Loucy (cell line): ENCODE measurements at regions not wholly inside any gene's neighbourhood (a gene's known extent, or its start where the extent isn't known, plus 50 kb on each side); places are given as distances from the start of the nearest gene placed in this dataset.

ENCODE experiments used
- H2AFZ ChIP-seq: fragments of 200-600 bp; sonication (generic); 2 replicates; pipeline ENCODE4 v1.6.0; 2016; ENCODE audit warnings: antibody characterized with exemption, mild to moderate bottlenecking, low read length, moderate library complexity
- H3F3A ChIP-seq: fragments of 200-600 bp; 2 replicates; pipeline ENCODE4 v1.6.0; 2016; ENCODE audit warnings: antibody characterized with exemption, low read depth, mild to moderate bottlenecking
- H3K27me3 ChIP-seq: fragments of 200-600 bp; sonication (generic); 2 replicates; pipeline ENCODE4 v1.6.1; 2014; ENCODE audit warnings: low read length, mild to moderate bottlenecking; ENCODE audit not compliant: insufficient read depth, poor library complexity, severe bottlenecking
- H3K36me3 ChIP-seq: fragments of 200-600 bp; sonication (generic); 2 replicates; pipeline ENCODE4 v1.6.1; 2016; ENCODE audit warnings: low read length; ENCODE audit not compliant: insufficient read depth
- H3K4me1 ChIP-seq: fragments of 200-600 bp; sonication (generic); 2 replicates; pipeline ENCODE4 v1.5.1; 2014; ENCODE audit warnings: low read length, mild to moderate bottlenecking; ENCODE audit not compliant: insufficient read depth, poor library complexity, severe bottlenecking
- H3K4me2 ChIP-seq: fragments of 200-600 bp; sonication (generic); 2 replicates; pipeline ENCODE4 v1.6.0; 2014; ENCODE audit warnings: antibody characterized with exemption, low read length, low read depth, mild to moderate bottlenecking; ENCODE audit not compliant: poor library complexity, severe bottlenecking
- H3K4me3 ChIP-seq: fragments of 200-600 bp; sonication (generic); 2 replicates; pipeline ENCODE4 v1.5.1; 2014; ENCODE audit warnings: low read length, mild to moderate bottlenecking, mixed read lengths; ENCODE audit not compliant: poor library complexity, severe bottlenecking
- H3K79me2 ChIP-seq: fragments of 200-600 bp; sonication (generic); 2 replicates; pipeline ENCODE4 v1.6.1; 2014; ENCODE audit warnings: low read length; ENCODE audit not compliant: insufficient read depth
- H3K9ac ChIP-seq: fragments of 200-600 bp; sonication (generic); 2 replicates; pipeline ENCODE4 v1.6.0; 2014; ENCODE audit warnings: mild to moderate bottlenecking, low read depth, low read length, moderate library complexity; ENCODE audit not compliant: poor library complexity, severe bottlenecking
- H3K9me2 ChIP-seq: fragments of 200-600 bp; sonication (generic); replicated peaks from 2 replicates; pipeline ENCODE4 v1.6.1; 2016; ENCODE audit warnings: low read depth, low read length, mixed read lengths
- H3K9me3 ChIP-seq: fragments of 200-600 bp; sonication (generic); 2 replicates; pipeline ENCODE4 v1.6.1; 2014; ENCODE audit warnings: mild to moderate bottlenecking, antibody characterized with exemption, low read length, low read depth; ENCODE audit not compliant: insufficient read depth
- H4K20me1 ChIP-seq: fragments of 200-600 bp; sonication (generic); 2 replicates; pipeline ENCODE4 v1.6.0; 2014; ENCODE audit warnings: antibody characterized with exemption, low read length, mild to moderate bottlenecking; ENCODE audit not compliant: insufficient read depth, poor library complexity, severe bottlenecking
- CTCF ChIP-seq: fragments of 200-600 bp; sonication (generic); conservative IDR thresholded peaks from 2 replicates; pipeline ENCODE4 v1.5.1; 2014; ENCODE audit warnings: mild to moderate bottlenecking, antibody characterized with exemption, low read length
- EZH2phosphoT487 ChIP-seq: fragments of 200-600 bp; IDR thresholded peaks from 2 replicates; pipeline ENCODE4 v1.6.1; 2018; ENCODE audit warnings: antibody characterized with exemption, mild to moderate bottlenecking, moderate library complexity, borderline replicate concordance

GRCh38 chr7:155378959-155379871 is 78.7 kb upstream of the EN2 start:
- Histone ChIP-seq H3K36me3 (no peaks in the 10 kb centered on the region), H3K4me2 (no peak overlapping the region), H3K4me3 (no peak overlapping the region), H3K9ac (no peak overlapping the region), H4K20me1 (no peaks in the 10 kb centered on the region), H2AFZ (peak overlapping the region; percentile 69), H3K9me2 (no peaks in the 10 kb centered on the region), H3K79me2 (no peaks in the 10 kb centered on the region), H3F3A (no peaks in the 10 kb centered on the region), H3K9me3 (no peaks in the 10 kb centered on the region), H3K4me1 (peaks cover 23% of the 10 kb centered on the region), H3K27me3 (no peaks in the 10 kb centered on the region)
- no peak for TF ChIP-seq EZH2phosphoT487
- no peak for TF ChIP-seq CTCF

DNA sequence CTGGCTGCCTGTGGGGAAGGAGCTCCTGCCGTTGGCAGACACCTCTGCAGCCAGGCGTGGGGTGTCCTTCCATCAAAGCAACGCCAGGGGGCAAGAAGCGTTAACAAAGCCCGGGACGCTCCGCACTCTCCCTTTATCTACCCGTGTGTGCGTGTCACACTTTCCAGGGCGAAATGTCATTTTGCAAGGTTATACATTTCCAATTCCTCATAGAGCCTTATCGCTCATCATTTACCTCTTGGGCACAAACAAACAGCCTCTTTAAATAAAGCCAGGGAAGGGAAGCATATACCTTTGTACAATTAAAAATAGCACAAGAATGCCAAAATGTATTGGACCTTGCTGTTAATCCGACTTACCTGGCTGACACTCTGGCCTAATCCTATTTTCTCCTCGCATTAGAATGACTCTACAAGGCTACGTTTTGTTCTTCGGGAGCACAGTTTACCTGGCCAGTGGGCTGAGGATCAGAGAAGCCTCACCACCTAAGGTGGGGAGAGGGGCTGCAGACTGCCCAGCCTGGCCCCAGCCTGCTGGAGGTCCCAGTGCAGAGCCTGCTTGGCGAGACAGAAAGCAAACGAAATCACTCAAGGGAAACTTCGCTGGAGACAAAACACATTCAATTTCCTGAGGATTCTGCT is 77.6 kb upstream of the EN2 start:
- H3K4me1 ChIP-seq: peaks cover 21% of the 10 kb centered on the region
- H2AFZ ChIP-seq: peak overlapping the region; percentile 47; the same call in 1 of the 2 replicates
- H3K4me2 ChIP-seq: peak overlapping the region; percentile 10

More for the DNA sequence above, 77.6 kb upstream of the EN2 start:
- Histone ChIP-seq H3K36me3 (no peaks in the 10 kb centered on the region), H4K20me1 (no peaks in the 10 kb centered on the region), H3K9me2 (no peaks in the 10 kb centered on the region), H3F3A (no peaks in the 10 kb centered on the region), H3K79me2 (no peaks in the 10 kb centered on the region), H3K9me3 (no peaks in the 10 kb centered on the region), H3K9ac (peak overlapping the region; percentile 0), H3K27me3 (no peaks in the 10 kb centered on the region), H3K4me3 (no peak overlapping the region)
- TF ChIP-seq CTCF: peak; percentile 79
- TF ChIP-seq EZH2phosphoT487: no peak
